ENCODE measurements at regions not wholly inside any gene's neighbourhood (a gene's known extent, or its start where the extent isn't known, plus 50 kb on each side); places are given as distances from the start of the nearest gene placed in this dataset.

DNA sequence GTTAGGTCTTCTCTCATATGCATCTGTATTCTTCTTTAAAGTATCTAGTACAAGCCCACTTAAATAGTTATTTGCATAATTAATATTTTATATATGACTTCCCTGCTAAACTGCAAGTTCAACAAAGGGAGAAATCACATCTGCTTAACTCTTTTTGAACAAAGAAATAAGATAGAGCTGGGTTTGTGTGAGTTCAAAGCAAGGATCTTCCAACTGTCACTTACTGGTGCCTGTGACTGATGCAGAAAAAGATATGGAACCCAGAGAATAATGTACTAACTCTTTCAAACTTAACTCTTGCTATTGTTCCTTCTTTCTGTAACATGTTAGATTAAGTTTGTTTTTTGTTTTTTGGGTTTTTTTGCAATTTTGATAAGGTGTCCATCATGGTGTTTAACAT is 71.3 kb upstream of the SP4 start:
- H3K4me3 ChIP-seq (ENCODE audit: control insufficient read depth, low read depth, low read length), result no peak overlapping the region
- DNase-seq (ENCODE audit: low read depth), result no peak
- TF ChIP-seq, protein P1, sequence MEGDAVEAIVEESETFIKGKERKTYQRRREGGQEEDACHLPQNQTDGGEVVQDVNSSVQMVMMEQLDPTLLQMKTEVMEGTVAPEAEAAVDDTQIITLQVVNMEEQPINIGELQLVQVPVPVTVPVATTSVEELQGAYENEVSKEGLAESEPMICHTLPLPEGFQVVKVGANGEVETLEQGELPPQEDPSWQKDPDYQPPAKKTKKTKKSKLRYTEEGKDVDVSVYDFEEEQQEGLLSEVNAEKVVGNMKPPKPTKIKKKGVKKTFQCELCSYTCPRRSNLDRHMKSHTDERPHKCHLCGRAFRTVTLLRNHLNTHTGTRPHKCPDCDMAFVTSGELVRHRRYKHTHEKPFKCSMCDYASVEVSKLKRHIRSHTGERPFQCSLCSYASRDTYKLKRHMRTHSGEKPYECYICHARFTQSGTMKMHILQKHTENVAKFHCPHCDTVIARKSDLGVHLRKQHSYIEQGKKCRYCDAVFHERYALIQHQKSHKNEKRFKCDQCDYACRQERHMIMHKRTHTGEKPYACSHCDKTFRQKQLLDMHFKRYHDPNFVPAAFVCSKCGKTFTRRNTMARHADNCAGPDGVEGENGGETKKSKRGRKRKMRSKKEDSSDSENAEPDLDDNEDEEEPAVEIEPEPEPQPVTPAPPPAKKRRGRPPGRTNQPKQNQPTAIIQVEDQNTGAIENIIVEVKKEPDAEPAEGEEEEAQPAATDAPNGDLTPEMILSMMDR (IDR thresholded peaks at IDR 0.05; ENCODE audit: control insufficient read depth, insufficient read depth, low read depth, low read length, missing control alignments), result no peak

DNA sequence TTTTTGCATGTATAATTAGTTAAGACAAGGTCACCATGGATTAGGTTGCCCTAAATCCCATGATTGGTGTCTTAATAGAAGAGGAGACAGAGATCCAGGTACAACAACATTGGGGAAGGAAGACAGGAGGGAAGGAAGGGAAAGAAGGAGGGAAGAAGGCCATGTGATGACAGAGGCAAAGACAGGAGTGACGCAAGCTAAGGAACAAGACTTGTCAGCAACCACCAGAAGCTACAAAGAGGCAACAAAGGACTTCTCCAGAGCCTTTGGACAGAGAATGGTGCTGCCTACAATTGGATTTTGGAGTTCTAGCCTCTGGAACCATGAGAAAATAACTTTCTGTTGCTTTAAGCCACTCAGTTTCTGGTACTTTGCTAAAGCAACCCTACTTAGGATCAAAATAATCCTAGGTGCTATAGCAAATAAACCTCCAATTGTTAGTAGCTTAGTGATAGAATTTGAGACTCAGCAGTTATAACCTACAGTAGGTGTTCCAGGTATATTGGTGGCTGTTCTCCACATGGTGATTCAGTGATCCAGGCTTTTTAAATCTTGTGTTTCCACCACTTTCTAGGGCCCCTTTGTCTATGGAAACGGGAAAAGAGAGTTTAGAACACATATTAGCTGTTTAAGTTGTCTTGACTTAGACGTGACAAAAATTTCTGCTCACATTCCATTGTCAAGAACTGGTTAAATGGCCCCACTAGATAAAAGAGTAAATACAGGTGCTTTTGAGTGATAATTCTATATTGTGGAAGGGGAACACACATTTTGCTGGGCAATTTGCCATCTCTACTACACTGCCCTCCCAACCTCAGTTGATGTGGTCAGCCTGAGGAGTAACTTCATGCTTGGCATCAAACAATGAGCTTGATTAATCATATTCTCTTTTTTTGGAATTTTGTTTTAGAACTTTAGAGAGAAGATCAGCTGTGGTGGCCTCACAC is 70.5 kb upstream of the SP4 start:
- no peak for DNase-seq (ENCODE audit: low read depth)
- no peak overlapping the region for H3K4me3 ChIP-seq (ENCODE audit: control insufficient read depth, low read depth, low read length)
- TF ChIP-seq, protein P1 (IDR thresholded peaks at IDR 0.05; ENCODE audit: control insufficient read depth, insufficient read depth, low read depth, low read length, missing control alignments), result no peak

DNA sequence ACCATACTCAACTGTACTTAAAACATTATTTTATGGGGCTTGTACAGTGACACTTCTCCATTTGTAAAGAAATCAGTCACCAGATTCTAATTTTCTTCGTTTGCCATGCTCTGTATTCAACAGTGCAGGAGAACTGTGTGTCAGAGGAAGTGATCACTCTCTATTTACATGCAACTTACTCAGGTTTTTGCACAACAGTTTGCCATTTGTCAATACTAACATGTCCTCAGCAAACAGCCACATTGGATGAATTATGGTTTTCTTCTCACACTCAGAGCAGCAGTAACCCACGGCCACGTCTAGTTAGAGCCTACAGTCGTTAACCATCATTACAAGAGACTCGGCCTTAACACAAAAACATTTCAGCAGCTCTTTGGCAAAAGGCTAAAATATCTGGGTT is 69.2 kb upstream of the SP4 start:
- no peak for DNase-seq (ENCODE audit: low read depth)
- TF ChIP-seq, protein P1 (IDR thresholded peaks at IDR 0.05; ENCODE audit: control insufficient read depth, insufficient read depth, low read depth, low read length, missing control alignments), result no peak
- no peak overlapping the region for H3K4me3 ChIP-seq (ENCODE audit: control insufficient read depth, low read depth, low read length)

DNA sequence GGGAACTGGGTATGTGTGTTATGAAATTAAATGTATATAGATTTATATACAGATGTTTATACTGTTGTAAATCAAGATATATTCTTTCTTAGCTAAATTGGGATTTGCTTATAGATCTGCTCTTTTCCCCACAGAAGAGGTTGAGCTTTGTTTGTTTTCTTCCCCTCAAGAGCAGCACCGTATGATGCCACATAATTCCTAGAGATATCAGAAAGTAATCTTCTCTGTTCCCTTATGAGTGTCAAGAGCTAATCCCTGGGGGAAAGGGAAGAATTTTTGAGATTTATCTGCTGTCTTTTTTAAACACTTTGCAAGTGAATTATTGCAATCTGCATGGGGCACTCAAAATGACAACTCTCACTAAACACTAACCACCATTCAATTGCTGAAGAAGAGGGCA is 68.7 kb upstream of the SP4 start:
- no peak overlapping the region for H3K4me3 ChIP-seq (ENCODE audit: control insufficient read depth, low read depth, low read length)
- TF ChIP-seq, protein P1 (IDR thresholded peaks at IDR 0.05; ENCODE audit: control insufficient read depth, insufficient read depth, low read depth, low read length, missing control alignments), result no peak
- no peak for DNase-seq (ENCODE audit: low read depth)

DNA sequence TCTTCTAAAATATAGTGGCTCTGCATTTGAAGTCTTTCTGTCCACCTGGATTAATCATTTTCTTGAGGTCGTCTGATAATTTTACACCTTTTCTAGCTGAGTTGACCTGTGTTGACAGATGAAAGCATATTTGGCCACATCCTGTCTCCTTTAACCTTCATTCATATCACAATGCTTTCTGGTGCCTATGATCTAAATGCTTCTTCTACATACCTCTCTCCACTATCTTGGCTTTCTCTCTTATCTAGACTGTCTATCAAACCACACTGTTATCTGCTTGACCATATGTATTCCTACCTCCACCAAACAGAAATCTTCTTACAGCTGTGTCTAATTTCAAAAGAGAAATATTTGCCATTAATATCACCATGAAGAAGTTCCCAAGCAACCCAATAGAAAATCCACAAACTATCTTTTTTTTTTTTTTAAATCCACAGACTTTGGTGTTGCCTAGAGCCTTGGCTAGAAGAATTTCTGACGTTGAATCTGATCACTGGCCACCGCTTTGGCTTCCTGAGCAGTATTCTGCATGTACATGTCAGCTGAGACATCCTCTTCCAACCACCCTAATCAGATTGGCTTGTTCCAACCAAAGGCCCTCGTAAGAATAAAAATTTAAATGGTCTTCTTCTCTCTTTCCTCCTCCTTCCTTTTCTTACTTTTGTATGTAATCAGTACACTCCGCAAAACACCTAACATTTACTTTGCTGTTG is 66.3 kb upstream of the SP4 start:
- no peak overlapping the region for H3K4me3 ChIP-seq (ENCODE audit: control insufficient read depth, low read depth, low read length)
- TF ChIP-seq, protein P1 (IDR thresholded peaks at IDR 0.05; ENCODE audit: control insufficient read depth, insufficient read depth, low read depth, low read length, missing control alignments), result no peak
- DNase-seq (ENCODE audit: low read depth), result no peak

DNA sequence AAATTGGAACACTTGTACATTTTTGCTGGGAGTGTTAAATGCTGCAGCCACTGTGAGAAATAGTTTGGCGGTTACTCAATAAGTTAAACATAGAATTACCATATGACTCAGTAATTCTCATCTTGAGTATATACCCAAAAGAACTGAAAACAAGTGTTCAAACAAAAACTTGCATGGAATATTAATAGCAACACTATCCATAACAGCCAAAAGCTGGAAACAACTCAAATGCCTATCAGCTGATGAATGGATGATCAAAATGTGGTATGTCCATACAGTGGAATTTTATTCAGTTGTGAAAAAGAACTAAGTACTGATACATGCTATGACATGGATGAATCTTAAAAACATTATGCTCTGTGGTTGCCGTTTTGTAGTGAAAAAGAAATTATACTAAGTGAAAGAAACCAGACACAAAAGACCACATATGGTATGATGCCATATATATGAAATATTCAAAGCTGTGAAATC is 63.0 kb upstream of the SP4 start:
- no peak for DNase-seq (ENCODE audit: low read depth)
- TF ChIP-seq, protein P1 (IDR thresholded peaks at IDR 0.05; ENCODE audit: control insufficient read depth, insufficient read depth, low read depth, low read length, missing control alignments), result no peak
- H3K4me3 ChIP-seq (ENCODE audit: control insufficient read depth, low read depth, low read length), result no peak overlapping the region
